HepG2 (cell line): ENCODE measurements at regions not wholly inside any gene's neighbourhood (a gene's known extent, or its start where the extent isn't known, plus 50 kb on each side); places are given as distances from the start of the nearest gene placed in this dataset.

ENCODE experiments used
- ATAC-seq: fragments of 200-7000 bp; cut with Tn5 transposase; 3 replicates; pipeline ENCODE4 v1.9.1; 2020; ENCODE audit warnings: mild to moderate bottlenecking, moderate library complexity
- BruUV-seq: library from RNA; stranded (reverse); fragments of 400-500 nt; replicated peaks from 2 replicates; lab custom pipeline; 2021; lab: Mats Ljungman, UMichigan
- CTCF ChIA-PET: fragments of 300-600 bp; formaldehyde crosslinking; extraction: SDS; loops from one replicate; lab custom pipeline; 2021; ENCODE audit warnings: low total read pairs, inconsistent platforms, low intra/inter-chr PET ratio; lab: Yijun Ruan, JAX
- POLR2A ChIA-PET: fragments of 350-600 bp; sonication (Branson Sonifier 250); formaldehyde crosslinking; loops from one replicate; lab custom pipeline; 2020; ENCODE audit warnings: antibody characterized with exemption, inconsistent platforms; lab: Yijun Ruan, JAX
- DNase-seq: peaks from one replicate; pipeline ENCODE4 v3.0.0-alpha.2; 2015; ENCODE audit warnings: low spot score
- FAIRE-seq: peaks from 3 replicates; lab custom pipeline; 2011; peaks lifted over from hg19 to GRCh38; lab: Jason Lieb, UNC
- H2AFZ ChIP-seq: one replicate; pipeline ENCODE4 v1.6.1; 2011; ENCODE audit warnings: low read length, inconsistent platforms
- H3K27ac ChIP-seq: fragments of 300-600 bp; 3 replicates; pipeline ENCODE4 v1.8.0; 2011; ENCODE audit warnings: mixed run types, mild to moderate bottlenecking, mixed read lengths, low read length, inconsistent platforms; ENCODE audit not compliant: insufficient read depth; ENCODE audit errors: extremely low read length
- H3K27me3 ChIP-seq, 2 experiments: fragments of 200-600 bp in 1 of 2; 2 replicates in 1 of 2; 3 replicates in 1 of 2; pipeline versions ENCODE4 v1.6.0 to v1.8.0; 2011; ENCODE audit warnings: low read length in 2 of 2, mild to moderate bottlenecking in 2 of 2, moderate library complexity in 2 of 2, inconsistent platforms in 1 of 2; ENCODE audit not compliant: insufficient read depth in 2 of 2, control insufficient read depth in 1 of 2
- H3K36me3 ChIP-seq, 2 experiments: fragments of 200-600 bp in 1 of 2; replicated peaks in 1 of 2; 2 replicates in 1 of 2; 3 replicates in 1 of 2; pipeline versions ENCODE4 v1.5.1 to v1.8.0; 2011; ENCODE audit warnings: low read length in 2 of 2, inconsistent platforms in 1 of 2; ENCODE audit not compliant: insufficient read depth in 2 of 2, control insufficient read depth in 1 of 2
- H3K4me1 ChIP-seq: 2 replicates; pipeline ENCODE4 v1.5.1; 2012; ENCODE audit warnings: low read length, inconsistent platforms; ENCODE audit not compliant: insufficient read depth
- H3K4me2 ChIP-seq: 2 replicates; pipeline ENCODE4 v1.6.0; 2011; ENCODE audit warnings: low read depth, low read length, inconsistent platforms
- H3K4me3 ChIP-seq, 3 experiments: fragments of 200-600 bp in 1 of 3; sonication (generic), shearing (Covaris generic) in 1 of 3; replicated peaks in 1 of 3; 2 replicates each; pipeline ENCODE4 v1.5.1; 2011 to 2016; ENCODE audit warnings: low read length in 3 of 3, inconsistent platforms in 2 of 3, low read depth in 2 of 3, mild to moderate bottlenecking in 2 of 3, control low read depth in 1 of 3, mixed read lengths in 1 of 3; ENCODE audit not compliant: insufficient read depth in 1 of 3
- H3K79me2 ChIP-seq: one replicate; pipeline ENCODE4 v1.6.1; 2011; ENCODE audit warnings: low read length, inconsistent platforms; ENCODE audit not compliant: insufficient read depth
- H3K9ac ChIP-seq: 2 replicates; pipeline ENCODE4 v1.6.0; 2011; ENCODE audit warnings: mild to moderate bottlenecking, low read depth, low read length, inconsistent platforms; ENCODE audit not compliant: insufficient read depth
- H3K9me3 ChIP-seq: 2 replicates; pipeline ENCODE4 v1.5.1; 2012; ENCODE audit warnings: mild to moderate bottlenecking, low read length
- H4K20me1 ChIP-seq: 2 replicates; pipeline ENCODE4 v1.6.0; 2011; ENCODE audit warnings: inconsistent platforms, mild to moderate bottlenecking, low read length, moderate library complexity; ENCODE audit not compliant: insufficient read depth
- CERS6 ChIP-seq: sonication (generic); formaldehyde crosslinking; IDR thresholded peaks from 2 replicates; pipeline ENCODE4 v1.5.0; 2020; ENCODE audit warnings: missing genetic modification reagents
- SOX5 ChIP-seq: IDR thresholded peaks from 2 replicates; pipeline ENCODE4 v1.6.1; 2016; ENCODE audit warnings: borderline replicate concordance
- TERF1 ChIP-seq: sonication (generic); formaldehyde crosslinking; IDR thresholded peaks from 2 replicates; pipeline ENCODE4 v1.8.0; 2022; ENCODE audit warnings: mild to moderate bottlenecking, missing genetic modification reagents, moderate library complexity
- ZNF597 ChIP-seq: sonication (generic); formaldehyde crosslinking; IDR thresholded peaks from 2 replicates; pipeline ENCODE4 v1.5.0; 2020; ENCODE audit warnings: missing genetic modification reagents
- ZNF652 ChIP-seq: IDR thresholded peaks from 2 replicates; pipeline ENCODE4 v1.6.1; 2016; ENCODE audit warnings: low read depth, borderline replicate concordance
- WGBS: methylation state at CpG from one replicate; pipeline ENCODE4 v1.1.6; 2017; ENCODE audit warnings: low lambda C conversion rate; 5-methylcytosine and 5-hydroxymethylcytosine counted together
- in situ Hi-C: cut with HindIII; loops from 2 replicates; pipeline ENCODE4 v1.10.0; 2017; ENCODE audit warnings: low pct_unique_long_range_greater_than_20kb; ENCODE audit not compliant: extremely low pct_ligation_motif_present
- intact Hi-C: fragments of 100-400 bp; cut with micrococcal nuclease; formaldehyde crosslinking; loops from one replicate; pipeline ENCODE4 v1.10.0; 2022; ENCODE audit not compliant: unreplicated experiment

GRCh38 chr7:130943336-130943901 is 209.4 kb upstream of the KLF14 start:
- ChIA-PET POLR2A (no interaction called here), CTCF (no interaction called here)
- no peak overlapping the region for H3K27ac ChIP-seq
- no peaks in the 10 kb centered on the region for H3K9me3 ChIP-seq
- DNase-seq (no peak), FAIRE-seq (no peak), ATAC-seq (no peak)
- 88% methylated on average over 9 of the region's 9 CpGs for WGBS
- no peak overlapping the region for H3K4me3 ChIP-seq
- peaks cover 51% of the 10 kb centered on the region for H3K79me2 ChIP-seq
- no peaks in the 10 kb centered on the region; the same call in none of the 2 replicates for H4K20me1 ChIP-seq
- no peak overlapping the region for H3K9ac ChIP-seq
- TF ChIP-seq SOX5 (CRISPR knock-in tag), result no peak
- TF ChIP-seq CERS6 (CRISPR knock-in tag), result no peak
- TF ChIP-seq TERF1 (CRISPR knock-in tag), result no peak
- TF ChIP-seq ZNF597 (CRISPR knock-in tag), result no peak
- TF ChIP-seq ZNF652, result peak; percentile 54; the same call in 1 of the 2 replicates
- no peak overlapping the region for H3K4me2 ChIP-seq
- intact Hi-C loops (loop anchor here (5.0 kb wide), 1 partner anchor 54 kb away; no protein-coding TSS in a partner anchor), in situ Hi-C loops (no loop called here)
- H3K4me1 ChIP-seq, result peaks cover 89% of the 10 kb centered on the region
- no peaks in the 10 kb centered on the region for H3K27me3 ChIP-seq
- no TSS peak for BruUV-seq
- peaks cover 4 to 6% of the 10 kb centered on the region in 2 experiments; a peak in 3 of 5 replicates for H3K36me3 ChIP-seq
- H2AFZ ChIP-seq, result no peak overlapping the region
